Neutrophil (primary cell): ENCODE measurements at regions not wholly inside any gene's neighbourhood (a gene's known extent, or its start where the extent isn't known, plus 50 kb on each side); places are given as distances from the start of the nearest gene placed in this dataset.

Source experiments
- H3K27ac ChIP-seq: fragments of 200-600 bp; sonication (generic); 2 replicates; pipeline ENCODE4 v1.5.1; 2016; ENCODE audit warnings: mild to moderate bottlenecking, moderate library complexity
- H3K27me3 ChIP-seq: fragments of 200-600 bp; sonication (generic); 2 replicates; pipeline ENCODE4 v1.6.0; 2016; ENCODE audit warnings: mild to moderate bottlenecking
- H3K36me3 ChIP-seq: fragments of 200-600 bp; sonication (generic); 2 replicates; pipeline ENCODE4 v1.5.1; 2017
- H3K4me1 ChIP-seq, 2 experiments: fragments of 200-600 bp in 1 of 2; sonication (generic) in 1 of 2; 1 replicate in 1 of 2; 2 replicates in 1 of 2; pipeline versions ENCODE4 v1.5.1 to v1.6.1; 2013 to 2016; ENCODE audit warnings: low read depth in 1 of 2, low read length in 1 of 2, mild to moderate bottlenecking in 1 of 2, moderate library complexity in 1 of 2; ENCODE audit not compliant: control insufficient read depth in 1 of 2, insufficient read depth in 1 of 2
- H3K4me3 ChIP-seq, 2 experiments: fragments of 200-600 bp in 1 of 2; sonication (generic) in 1 of 2; 1 replicate in 1 of 2; 2 replicates in 1 of 2; pipeline ENCODE4 v1.5.1; 2013 to 2016; ENCODE audit warnings: low read depth in 1 of 2, low read length in 1 of 2, mild to moderate bottlenecking in 1 of 2, moderate library complexity in 1 of 2
- H3K9me3 ChIP-seq: fragments of 200-600 bp; sonication (generic); 2 replicates; pipeline ENCODE4 v1.5.1; 2016
- CTCF ChIP-seq: fragments of 200-600 bp; sonication (generic); IDR thresholded peaks from 2 replicates; pipeline ENCODE4 v1.5.1; 2016; ENCODE audit warnings: antibody characterized with exemption

GRCh38 chr6:16928387-16928786, 167.1 kb upstream of the ATXN1 start:
- Histone ChIP-seq H3K4me1 (no peaks in the 10 kb centered on the region), H3K36me3 (no peaks in the 10 kb centered on the region)
- no peak for TF ChIP-seq CTCF

GRCh38 chr6:16927205-16927604, 165.9 kb upstream of the ATXN1 start:
- Histone ChIP-seq H3K9me3 (no peaks in the 10 kb centered on the region), H3K27me3 (no peaks in the 10 kb centered on the region), H3K4me3 (no peak overlapping the region), H3K4me1 (no peaks in the 10 kb centered on the region), H3K36me3 (no peaks in the 10 kb centered on the region), H3K27ac (no peak overlapping the region)
- TF ChIP-seq CTCF, result no peak

More at GRCh38 chr6:16928387-16928786, 167.1 kb upstream of the ATXN1 start:
- Histone ChIP-seq H3K9me3 (no peaks in the 10 kb centered on the region), H3K4me3 (no peak overlapping the region), H3K27me3 (peaks cover under 1% of the 10 kb centered on the region), H3K27ac (no peak overlapping the region)

- no peak overlapping the region for H3K27ac ChIP-seq
- no peaks in the 10 kb centered on the region for H3K4me1 ChIP-seq
- no peak for TF ChIP-seq CTCF
- H3K4me3 ChIP-seq, result no peak overlapping the region
- no peaks in the 10 kb centered on the region for H3K27me3 ChIP-seq
- no peaks in the 10 kb centered on the region for H3K9me3 ChIP-seq
- no peaks in the 10 kb centered on the region for H3K36me3 ChIP-seq
These were observed 164.2 kb upstream of the ATXN1 start for GRCh38 chr6:16925461-16925860.

- Histone ChIP-seq H3K36me3 (no peaks in the 10 kb centered on the region), H3K27ac (no peak overlapping the region), H3K4me1 (no peaks in the 10 kb centered on the region), H3K9me3 (no peaks in the 10 kb centered on the region), H3K4me3 (no peak overlapping the region), H3K27me3 (no peaks in the 10 kb centered on the region)
- no peak for TF ChIP-seq CTCF
These were observed 161.0 kb upstream of the ATXN1 start for GRCh38 chr6:16922282-16922681.

- no peaks in the 10 kb centered on the region for H3K36me3 ChIP-seq
- TF ChIP-seq CTCF, result no peak
- no peak overlapping the region for H3K27ac ChIP-seq
- no peaks in the 10 kb centered on the region for H3K27me3 ChIP-seq
- H3K4me3 ChIP-seq, result no peak overlapping the region
- no peaks in the 10 kb centered on the region for H3K9me3 ChIP-seq
- no peaks in the 10 kb centered on the region for H3K4me1 ChIP-seq
These were observed 160.3 kb upstream of the ATXN1 start for GRCh38 chr6:16921399-16922110.
